ENCODE measurements at regions not wholly inside any gene's neighbourhood (a gene's known extent, or its start where the extent isn't known, plus 50 kb on each side); places are given as distances from the start of the nearest gene placed in this dataset.
A peak's percentile ranks its signal among the peaks of the same experiment; 100 is the strongest.
"Not testable (repeated sequence)": the region's sequence is repeated elsewhere in the genome, so short reads cannot be mapped to it uniquely, and the experiment has no call there.

DNA sequence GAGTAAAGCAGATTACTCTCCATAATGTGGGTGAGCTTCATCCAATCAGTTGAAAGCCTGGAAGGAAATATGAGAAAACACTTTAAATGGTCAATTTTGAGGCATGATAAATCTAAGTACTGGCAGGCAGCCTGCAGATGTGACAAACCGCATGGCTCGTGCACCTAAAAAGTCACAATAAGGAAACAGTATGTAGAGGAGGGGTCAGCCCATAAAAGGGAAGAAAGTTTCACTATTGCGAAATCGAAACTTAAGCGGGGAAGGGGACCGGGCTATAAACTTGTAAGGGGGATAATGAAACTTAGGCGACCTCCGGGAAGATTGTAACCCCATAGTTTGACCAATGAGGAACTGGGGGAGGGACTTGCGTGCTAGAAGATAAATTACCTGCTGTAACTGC, 109.8 kb downstream of the PLPPR4 start:
- TF ChIP-seq, protein P1, sequence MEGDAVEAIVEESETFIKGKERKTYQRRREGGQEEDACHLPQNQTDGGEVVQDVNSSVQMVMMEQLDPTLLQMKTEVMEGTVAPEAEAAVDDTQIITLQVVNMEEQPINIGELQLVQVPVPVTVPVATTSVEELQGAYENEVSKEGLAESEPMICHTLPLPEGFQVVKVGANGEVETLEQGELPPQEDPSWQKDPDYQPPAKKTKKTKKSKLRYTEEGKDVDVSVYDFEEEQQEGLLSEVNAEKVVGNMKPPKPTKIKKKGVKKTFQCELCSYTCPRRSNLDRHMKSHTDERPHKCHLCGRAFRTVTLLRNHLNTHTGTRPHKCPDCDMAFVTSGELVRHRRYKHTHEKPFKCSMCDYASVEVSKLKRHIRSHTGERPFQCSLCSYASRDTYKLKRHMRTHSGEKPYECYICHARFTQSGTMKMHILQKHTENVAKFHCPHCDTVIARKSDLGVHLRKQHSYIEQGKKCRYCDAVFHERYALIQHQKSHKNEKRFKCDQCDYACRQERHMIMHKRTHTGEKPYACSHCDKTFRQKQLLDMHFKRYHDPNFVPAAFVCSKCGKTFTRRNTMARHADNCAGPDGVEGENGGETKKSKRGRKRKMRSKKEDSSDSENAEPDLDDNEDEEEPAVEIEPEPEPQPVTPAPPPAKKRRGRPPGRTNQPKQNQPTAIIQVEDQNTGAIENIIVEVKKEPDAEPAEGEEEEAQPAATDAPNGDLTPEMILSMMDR (IDR thresholded peaks at IDR 0.05; ENCODE audit: insufficient read depth, low read depth, low read length): no peak
- no peak for DNase-seq (ENCODE audit: low read depth)
- H3K4me3 ChIP-seq (ENCODE audit: low read depth, low read length): no peak overlapping the region

DNA sequence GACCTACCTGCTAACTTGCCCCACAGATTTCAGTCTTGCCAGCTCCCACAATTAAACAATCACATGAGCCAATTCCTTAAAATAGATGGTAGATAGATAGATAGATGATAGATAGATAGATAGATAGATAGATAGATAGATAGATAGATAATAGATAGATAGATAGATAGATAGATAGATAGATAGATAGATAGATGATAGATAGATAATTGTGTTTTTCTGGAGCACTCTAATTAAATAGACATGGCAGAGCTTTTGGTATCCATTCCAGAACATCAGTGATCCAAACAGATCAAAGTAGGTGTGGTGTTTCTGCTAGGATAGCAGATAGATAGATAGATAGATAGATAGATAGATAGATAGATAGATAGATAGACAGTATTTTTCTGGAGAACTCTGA, 110.4 kb downstream of the PLPPR4 start:
- DNase-seq (ENCODE audit: low read depth); H3K4me3 ChIP-seq (ENCODE audit: low read depth, low read length): not testable (repeated sequence)

DNA sequence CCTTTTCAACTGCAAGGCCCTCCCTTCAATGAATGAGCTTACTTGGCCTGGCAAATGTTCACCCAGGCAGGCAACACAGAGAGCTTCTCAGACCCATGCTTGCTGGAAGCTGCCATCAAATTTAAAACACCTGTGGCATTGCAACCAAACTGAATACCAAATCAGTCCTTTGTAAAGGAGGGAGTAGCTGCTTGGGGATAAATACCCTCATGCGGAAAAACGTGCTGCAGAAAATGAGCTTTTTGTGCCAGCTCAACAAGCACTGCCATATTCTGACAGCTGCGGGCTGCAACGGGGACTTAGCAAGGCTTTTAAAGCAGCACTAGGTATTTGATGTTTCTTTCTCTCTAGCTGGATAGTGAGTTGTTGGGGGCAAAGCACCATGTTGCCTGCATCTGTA, 119.7 kb downstream of the PLPPR4 start:
- DNase-seq (ENCODE audit: low read depth): no peak
- TF ChIP-seq, protein P1 (IDR thresholded peaks at IDR 0.05; ENCODE audit: insufficient read depth, low read depth, low read length): no peak
- H3K4me3 ChIP-seq (ENCODE audit: low read depth, low read length): no peak overlapping the region

DNA sequence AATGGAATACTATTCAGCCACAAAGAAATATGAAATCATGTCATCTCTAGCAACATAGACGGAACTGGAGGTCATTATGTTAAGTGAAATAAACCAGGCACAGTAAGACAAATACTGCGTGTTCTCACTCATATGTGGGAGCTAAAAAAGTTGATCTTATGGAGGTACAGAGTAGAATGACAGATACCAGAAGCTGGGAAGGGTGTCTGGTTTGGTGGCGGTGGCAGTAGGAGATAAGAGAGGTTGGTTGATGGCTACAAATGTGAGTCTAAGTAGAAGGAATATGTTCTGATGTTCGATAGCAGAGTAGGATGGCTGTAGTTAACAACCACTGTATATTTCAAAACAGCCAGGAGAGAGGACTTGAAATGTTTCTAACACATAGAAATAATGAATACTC, 121.6 kb downstream of the PLPPR4 start:
- H3K4me3 ChIP-seq (ENCODE audit: low read depth, low read length): no peak overlapping the region
- DNase-seq (ENCODE audit: low read depth): no peak
- TF ChIP-seq, protein P1 (IDR thresholded peaks at IDR 0.05; ENCODE audit: insufficient read depth, low read depth, low read length): no peak

DNA sequence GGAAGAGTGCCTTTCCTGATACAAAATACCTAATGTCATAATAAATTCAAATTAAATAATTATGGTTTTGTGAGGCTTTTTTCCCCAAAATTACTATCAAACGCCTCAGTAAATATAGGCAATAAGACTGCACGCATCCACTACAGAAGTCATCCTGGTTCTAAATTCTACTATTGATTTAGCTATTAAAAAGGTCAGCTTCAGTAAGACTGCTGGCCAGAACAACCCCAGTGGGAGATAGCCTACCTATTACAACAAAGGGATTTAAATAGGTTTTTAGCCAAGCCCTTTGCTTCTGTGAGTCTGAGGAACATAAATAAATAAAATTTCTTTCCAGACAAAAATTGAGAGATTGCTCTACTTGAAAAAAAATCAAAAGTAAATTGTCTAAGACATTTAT, 132.1 kb downstream of the PLPPR4 start:
- TF ChIP-seq, protein P1 (IDR thresholded peaks at IDR 0.05; ENCODE audit: insufficient read depth, low read depth, low read length): no peak
- no peak overlapping the region for H3K4me3 ChIP-seq (ENCODE audit: low read depth, low read length)
- DNase-seq (ENCODE audit: low read depth): no peak

DNA sequence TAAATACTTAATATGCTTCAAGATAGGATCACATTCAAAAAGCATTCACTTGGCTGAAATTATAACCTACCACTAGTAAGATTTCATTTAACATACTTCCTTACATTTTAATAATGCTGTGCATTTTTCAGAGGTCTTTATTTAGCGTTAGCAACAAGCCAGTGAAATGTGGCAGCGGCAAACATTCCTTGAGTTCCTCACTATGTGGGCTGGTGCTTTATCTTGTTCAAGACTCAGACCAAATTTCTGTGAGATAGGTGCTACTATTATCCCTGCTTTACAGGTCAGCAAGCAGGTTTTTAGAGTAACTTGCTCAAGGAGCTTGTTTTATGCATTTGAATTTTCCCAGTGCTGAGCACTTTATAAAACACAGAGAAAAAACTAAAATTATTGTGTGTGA, 132.7 kb downstream of the PLPPR4 start:
- no peak overlapping the region for H3K4me3 ChIP-seq (ENCODE audit: low read depth, low read length)
- TF ChIP-seq, protein P1 (IDR thresholded peaks at IDR 0.05; ENCODE audit: insufficient read depth, low read depth, low read length): no peak
- DNase-seq (ENCODE audit: low read depth): peak; percentile 3

DNA sequence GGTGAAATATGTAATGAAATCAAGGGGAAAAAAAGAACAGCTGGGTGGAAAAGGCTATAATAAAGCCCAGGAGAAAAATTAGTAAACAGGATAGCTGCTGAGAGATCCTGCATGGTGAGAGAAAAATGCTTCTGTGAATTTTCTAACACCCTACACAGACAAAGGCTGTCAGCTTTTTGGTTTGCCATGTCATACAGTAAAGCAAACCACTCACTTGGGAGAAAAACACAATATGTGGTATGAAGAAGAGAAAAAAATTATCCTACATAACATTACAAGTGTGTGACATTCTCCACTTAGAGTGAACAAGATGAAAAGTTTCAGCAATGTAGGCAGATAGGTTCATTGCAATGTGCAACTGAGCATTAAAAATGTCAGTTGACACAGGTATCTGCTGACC, 133.6 kb downstream of the PLPPR4 start:
- TF ChIP-seq, protein P1 (IDR thresholded peaks at IDR 0.05; ENCODE audit: insufficient read depth, low read depth, low read length): no peak
- no peak overlapping the region for H3K4me3 ChIP-seq (ENCODE audit: low read depth, low read length)
- DNase-seq (ENCODE audit: low read depth): no peak

DNA sequence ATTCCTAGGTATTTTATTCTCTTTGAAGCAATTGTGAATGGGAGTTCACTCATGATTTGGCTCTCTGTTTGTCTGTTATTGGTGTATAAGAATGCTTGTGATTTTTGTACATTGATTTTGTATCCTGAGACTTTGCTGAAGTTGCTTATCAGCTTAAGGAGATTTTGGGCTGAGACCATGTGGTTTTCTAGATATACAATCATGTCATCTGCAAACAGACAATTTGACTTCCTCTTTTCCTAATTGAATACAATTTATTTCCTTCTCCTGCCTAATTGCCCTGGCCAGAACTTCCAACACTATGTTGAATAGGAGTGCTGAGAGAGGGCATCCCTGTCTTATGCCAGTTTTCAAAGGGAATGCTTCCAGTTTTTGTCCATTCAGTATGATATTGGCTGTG, 137.3 kb downstream of the PLPPR4 start:
- H3K4me3 ChIP-seq (ENCODE audit: low read depth, low read length); DNase-seq (ENCODE audit: low read depth): not testable (repeated sequence)

DNA sequence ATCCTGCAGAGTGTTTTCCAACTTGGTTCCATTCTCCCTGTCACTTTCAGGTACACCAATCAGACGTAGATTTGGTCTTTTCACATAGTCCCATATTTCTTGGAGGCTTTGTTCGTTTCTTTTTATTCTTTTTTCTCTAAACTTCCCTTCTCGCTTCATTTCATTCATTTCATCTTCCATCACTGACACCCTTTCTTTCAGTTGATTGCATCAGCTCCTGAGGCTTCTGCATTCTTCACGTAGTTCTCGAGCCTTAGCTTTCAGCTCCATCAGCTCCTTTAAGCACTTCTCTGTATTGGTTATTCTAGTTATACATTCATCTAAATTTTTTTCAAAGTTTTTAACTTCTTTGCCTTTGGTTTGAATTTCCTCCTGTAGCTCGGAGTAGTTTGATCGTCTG, 140.1 kb downstream of the PLPPR4 start:
- not testable (repeated sequence) for DNase-seq (ENCODE audit: low read depth); H3K4me3 ChIP-seq (ENCODE audit: low read depth, low read length)

DNA sequence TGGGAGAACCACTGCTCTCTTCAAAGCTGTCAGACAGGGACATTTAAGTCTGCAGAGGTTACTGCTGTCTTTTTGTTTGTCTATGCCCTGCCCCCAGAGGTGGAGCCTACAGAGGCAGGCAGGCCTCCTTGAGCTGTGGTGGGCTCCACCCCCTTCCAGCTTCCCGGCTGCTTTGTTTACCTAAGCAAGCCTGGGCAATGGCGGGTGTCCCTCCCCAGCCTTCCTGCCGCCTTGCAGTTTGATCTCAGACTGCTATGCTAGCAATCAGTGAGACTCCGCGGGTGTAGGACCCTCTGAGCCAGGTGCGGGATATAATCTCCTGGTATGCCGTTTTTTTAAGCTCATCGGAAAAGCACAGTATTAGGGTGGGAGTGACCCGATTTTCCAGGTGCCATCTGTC, 141.0 kb downstream of the PLPPR4 start:
- not testable (repeated sequence) for H3K4me3 ChIP-seq (ENCODE audit: low read depth, low read length); DNase-seq (ENCODE audit: low read depth)

All from fibroblast of villous mesenchyme (primary cell).